Gastroesophageal sphincter (tissue), 3 donors: ENCODE measurements at regions not wholly inside any gene's neighbourhood (a gene's known extent, or its start where the extent isn't known, plus 50 kb on each side); places are given as distances from the start of the nearest gene placed in this dataset.

Experiments
- CTCF ChIP-seq, 4 experiments: fragments of 200-600 bp in 2 of 4; fragments of 450-650 bp in 2 of 4; sonication (generic) in 1 of 4; IDR thresholded peaks; one replicate each; pipeline ENCODE4 v1.5.1; 2017 to 2019; ENCODE audit warnings: antibody characterized with exemption in 4 of 4, mild to moderate bottlenecking in 2 of 4, moderate library complexity in 2 of 4
- EP300 ChIP-seq: sonication (generic); formaldehyde crosslinking; IDR thresholded peaks from one replicate; pipeline ENCODE4 v1.6.1; 2017; ENCODE audit warnings: antibody characterized with exemption, mild to moderate bottlenecking
- POLR2A ChIP-seq, 2 donors: fragments of 450-650 bp; IDR thresholded peaks; one replicate each; pipeline ENCODE4 v1.6.1; 2017; ENCODE audit warnings: antibody characterized with exemption in 2 of 2, mild to moderate bottlenecking in 2 of 2, moderate library complexity in 1 of 2
- POLR2AphosphoS5 ChIP-seq: sonication (generic); formaldehyde crosslinking; IDR thresholded peaks from one replicate; pipeline ENCODE4 v1.6.1; 2017; ENCODE audit warnings: antibody characterized with exemption

DNA sequence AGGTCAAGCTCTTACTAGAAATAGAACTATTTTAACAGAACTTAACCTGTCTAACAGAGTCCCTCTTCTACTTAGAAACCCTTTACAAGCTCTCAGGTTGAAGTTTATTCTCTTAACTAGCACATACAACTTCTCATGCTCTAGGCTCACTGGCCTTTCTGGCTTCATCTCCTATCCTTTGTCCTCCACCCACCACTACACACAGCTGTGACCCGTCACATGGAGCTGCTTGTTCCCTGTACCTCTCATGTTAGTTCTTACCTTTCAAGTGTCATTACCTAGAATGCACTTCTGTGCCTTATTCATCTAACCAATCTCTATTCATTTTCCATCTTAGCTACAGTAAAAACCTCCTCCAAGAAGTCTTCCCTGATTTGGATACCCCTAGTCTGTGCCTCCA, 89.4 kb upstream of the APC start:
- TF ChIP-seq CTCF (IDR thresholded peaks at IDR 0.05): no peak
- TF ChIP-seq POLR2A (IDR thresholded peaks at IDR 0.05): no peak
- TF ChIP-seq EP300: no peak
- no peak for TF ChIP-seq POLR2AphosphoS5
